ENCODE measurements at regions not wholly inside any gene's neighbourhood (a gene's known extent, or its start where the extent isn't known, plus 50 kb on each side); places are given as distances from the start of the nearest gene placed in this dataset.

DNA sequence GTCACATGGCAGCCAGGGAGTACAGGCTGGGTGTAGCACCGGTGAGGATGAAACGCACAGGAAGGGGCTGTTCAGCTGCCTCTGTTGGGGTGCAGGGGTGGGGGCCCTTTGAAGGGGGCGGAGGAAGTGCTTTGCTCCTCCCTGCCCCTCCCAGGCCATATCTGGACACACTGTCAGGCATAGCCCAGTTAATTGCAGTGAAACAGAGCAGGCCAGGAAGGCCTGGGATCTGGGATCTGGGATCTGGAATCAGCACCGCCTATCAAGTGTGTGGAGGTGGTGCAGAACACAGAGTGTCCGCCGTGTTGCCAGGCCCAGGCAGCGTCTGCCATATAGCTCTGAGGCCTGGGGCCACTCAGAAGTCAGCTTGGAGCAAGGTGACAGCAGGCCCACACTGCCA is 85.5 kb upstream of the EPCAM start:
- Histone ChIP-seq H3K27ac (ENCODE audit: insufficient read length, low read depth, low read length) (no peak overlapping the region), H3K9me3 (ENCODE audit: control insufficient read depth, low read depth, low read length) (no peaks in the 10 kb centered on the region), H2BK12ac (ENCODE audit: insufficient read length, low read depth, low read length) (no peak overlapping the region), H3K9ac (ENCODE audit: extremely low read depth, insufficient read length, low read length) (no peak overlapping the region), H3K14ac (ENCODE audit: insufficient read depth, low read length) (no peak overlapping the region; the same call in 1 of the 2 replicates), H3T11ph (ENCODE audit: low read length) (no peak overlapping the region), H4K20me1 (ENCODE audit: control insufficient read depth, insufficient read depth, insufficient read length) (no peaks in the 10 kb centered on the region), H2BK20ac (ENCODE audit: low read depth, low read length, poor library complexity, severe bottlenecking) (no peak overlapping the region), H3K79me1 (ENCODE audit: insufficient read depth, low read depth, low read length, poor library complexity, severe bottlenecking) (no peaks in the 10 kb centered on the region), H3K18ac (ENCODE audit: insufficient read length, low read depth, low read length) (no peak overlapping the region), H4K5ac (ENCODE audit: insufficient read length, low read depth, low read length) (peak overlapping the region; percentile 63), H2BK15ac (ENCODE audit: low read depth, low read length) (peak overlapping the region; percentile 100; the same call in 1 of the 2 replicates), H3K23ac (ENCODE audit: insufficient read length, low read depth, low read length) (no peak overlapping the region), H3K79me2 (ENCODE audit: insufficient read depth, low read length) (no peaks in the 10 kb centered on the region), H2BK5ac (ENCODE audit: insufficient read length, low read length) (peak overlapping the region; percentile 64), H3K27me3 (ENCODE audit: insufficient read depth, low read length) (no peaks in the 10 kb centered on the region), H3K4me1 (ENCODE audit: insufficient read depth, low read length) (no peaks in the 10 kb centered on the region; the same call in 1 of the 2 replicates), H2AFZ (ENCODE audit: low read length) (no peak overlapping the region), H3K4ac (ENCODE audit: low read depth, low read length) (no peak overlapping the region), H3K4me2 (ENCODE audit: insufficient read depth, insufficient read length, low read length) (no peak overlapping the region), H3K56ac (ENCODE audit: insufficient read length, low read depth, low read length) (no peak overlapping the region), H4K8ac (replicated peaks; ENCODE audit: insufficient read length, low read depth, low read length) (no peak overlapping the region), H4K91ac (ENCODE audit: insufficient read length, low read depth, low read length) (no peak overlapping the region), H2AK5ac (ENCODE audit: insufficient read length, low read length) (no peak overlapping the region), H2BK120ac (ENCODE audit: low read depth, low read length, poor library complexity, severe bottlenecking) (no peak overlapping the region), H3K23me2 (ENCODE audit: insufficient read length, low read depth, low read length, poor library complexity, severe bottlenecking) (no peaks in the 10 kb centered on the region)
- Mint-ChIP-seq H3K27me3 (ENCODE audit: low read depth) (no peaks in the 10 kb centered on the region), H3K9me3 (peaks cover 8 to 12% of the 10 kb centered on the region in 2 experiments; a peak in 4 of 5 replicates), H3K4me3 (no peak overlapping the region), H3K27ac (peak overlapping the region in 1 of 3 experiments; percentile 70; a peak in 1 of 7 replicates), H3K36me3 (ENCODE audit: insufficient read depth in 1 of 3, low read depth in 3 of 3) (peaks cover 0 to 16% (median 5%) of the 10 kb centered on the region in 3 experiments; a peak in 5 of 7 replicates), H3K4me1 (peaks cover 17 to 18% of the 10 kb centered on the region in 2 experiments)
- TF ChIP-seq CTCF (conservative IDR thresholded peaks at IDR 0.05): no peak
- WGBS (ENCODE audit: extremely low coverage, insufficient read length, low lambda C conversion rate): no CpG with 5 or more reads among the region's 7 CpGs
- no peak for DNase-seq
